ENCODE measurements at regions not wholly inside any gene's neighbourhood (a gene's known extent, or its start where the extent isn't known, plus 50 kb on each side); places are given as distances from the start of the nearest gene placed in this dataset.

GRCh38 chr5:13227513-13227912 lies 717.0 kb downstream of the DNAH5 start:
- no peaks in the 10 kb centered on the region for H3K9me3 ChIP-seq

GRCh38 chr5:13218518-13218917 lies 726.0 kb downstream of the DNAH5 start:
- Histone ChIP-seq H3K36me3 (no peaks in the 10 kb centered on the region), H3K27me3 (no peaks in the 10 kb centered on the region), H3K4me3 (no peak overlapping the region), H3K9me3 (no peaks in the 10 kb centered on the region), H3K4me1 (no peaks in the 10 kb centered on the region), H3K27ac (no peak overlapping the region)
- no peak for TF ChIP-seq POLR2AphosphoS5 (IDR thresholded peaks at IDR 0.05)
- no peak for TF ChIP-seq CTCF (IDR thresholded peaks at IDR 0.05)
- no peak for TF ChIP-seq POLR2A (IDR thresholded peaks at IDR 0.05)
- no peak for TF ChIP-seq EP300 (IDR thresholded peaks at IDR 0.05)
- ATAC-seq (ENCODE audit: low FRiP score in 2 of 2) = peak in 1 of 2 donors; percentile 34
- DNase-seq = peak in 1 of 2 donors; percentile 2
- 61 to 82% methylated on average over 2 of the region's 2 CpGs for WGBS, 2 donors

More at GRCh38 chr5:13227513-13227912, 717.0 kb downstream of the DNAH5 start:
- TF ChIP-seq POLR2AphosphoS5 (IDR thresholded peaks at IDR 0.05) = no peak
- no peak for ATAC-seq (ENCODE audit: low FRiP score in 2 of 2)
- Histone ChIP-seq H3K4me3 (no peak overlapping the region), H3K36me3 (no peaks in the 10 kb centered on the region), H3K27me3 (no peaks in the 10 kb centered on the region), H3K27ac (no peak overlapping the region), H3K4me1 (no peaks in the 10 kb centered on the region)
- 0 to 8% methylated on average over 1 of the region's 1 CpG for WGBS, 2 donors
- DNase-seq = no peak

- Histone ChIP-seq H3K27me3 (no peaks in the 10 kb centered on the region), H3K27ac (no peak overlapping the region), H3K9me3 (no peaks in the 10 kb centered on the region), H3K4me3 (no peak overlapping the region), H3K36me3 (no peaks in the 10 kb centered on the region), H3K4me1 (no peaks in the 10 kb centered on the region)
- TF ChIP-seq CTCF (IDR thresholded peaks at IDR 0.05) (no peak), POLR2A (IDR thresholded peaks at IDR 0.05) (no peak)
- DNase-seq = no peak
- ATAC-seq (ENCODE audit: low FRiP score in 2 of 2) = no peak
- WGBS, 2 donors = 53 to 71% methylated on average over 2 of the region's 2 CpGs
These were observed 726.9 kb downstream of the DNAH5 start for GRCh38 chr5:13217636-13218035.

- Histone ChIP-seq H3K27ac (no peak overlapping the region), H3K36me3 (no peaks in the 10 kb centered on the region), H3K4me1 (no peaks in the 10 kb centered on the region), H3K4me3 (no peak overlapping the region), H3K27me3 (no peaks in the 10 kb centered on the region), H3K9me3 (no peaks in the 10 kb centered on the region)
- ATAC-seq (ENCODE audit: low FRiP score in 2 of 2) (no peak), DNase-seq (no peak)
- no peak for TF ChIP-seq EP300 (IDR thresholded peaks at IDR 0.05)
- TF ChIP-seq POLR2A (IDR thresholded peaks at IDR 0.05) = no peak
- TF ChIP-seq CTCF (IDR thresholded peaks at IDR 0.05) = no peak
- no peak for TF ChIP-seq POLR2AphosphoS5 (IDR thresholded peaks at IDR 0.05)
These were observed 728.7 kb downstream of the DNAH5 start for GRCh38 chr5:13215806-13216205.

- no peaks in the 10 kb centered on the region for H3K9me3 ChIP-seq
- H3K4me3 ChIP-seq = no peak overlapping the region
- DNase-seq = no peak
- ATAC-seq (ENCODE audit: low FRiP score in 2 of 2) = no peak
- WGBS, 2 donors = 21 to 33% methylated on average over 2 of the region's 2 CpGs
- H3K36me3 ChIP-seq = no peaks in the 10 kb centered on the region
- H3K27ac ChIP-seq = no peak overlapping the region
- no peaks in the 10 kb centered on the region for H3K4me1 ChIP-seq
- H3K27me3 ChIP-seq = no peaks in the 10 kb centered on the region
- TF ChIP-seq CTCF (IDR thresholded peaks at IDR 0.05) (no peak), EP300 (IDR thresholded peaks at IDR 0.05) (no peak), POLR2AphosphoS5 (IDR thresholded peaks at IDR 0.05) (no peak), POLR2A (IDR thresholded peaks at IDR 0.05) (no peak)
These were observed 729.1 kb downstream of the DNAH5 start for GRCh38 chr5:13215370-13215769.

Measured in upper lobe of left lung (tissue), 6 donors.